LNCAP (cell line): ENCODE measurements at regions not wholly inside any gene's neighbourhood (a gene's known extent, or its start where the extent isn't known, plus 50 kb on each side); places are given as distances from the start of the nearest gene placed in this dataset.
A peak's percentile ranks its signal among the peaks of the same experiment; 100 is the strongest.

Experiments
- TF ChIP-seq, protein P1 (sequence below): fragments of 450-650 bp; IDR thresholded peaks from 2 replicates; pipeline ENCODE4 v1.5.1; 2017; ENCODE audit warnings: mild to moderate bottlenecking

DNA sequence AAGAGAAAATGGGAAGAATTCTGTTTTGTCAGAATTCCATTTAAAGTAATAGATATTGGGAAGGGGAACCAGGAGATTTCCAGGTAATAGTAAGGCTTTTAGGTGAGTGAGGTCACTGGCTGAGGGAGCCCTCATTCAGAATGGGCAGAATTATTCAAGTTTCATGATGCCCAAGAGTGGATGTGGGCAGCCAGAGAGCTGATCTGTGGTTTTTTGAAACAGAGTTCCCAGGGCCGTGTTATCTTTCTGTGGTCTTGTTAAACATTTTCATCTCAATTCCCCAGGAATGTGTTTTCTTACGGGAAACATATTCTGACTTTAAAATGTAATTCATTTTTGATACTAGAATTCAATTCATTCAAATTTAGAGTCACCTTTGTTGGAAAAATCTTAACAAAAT, 182.0 kb upstream of the AADAT start:
- TF ChIP-seq, protein P1, sequence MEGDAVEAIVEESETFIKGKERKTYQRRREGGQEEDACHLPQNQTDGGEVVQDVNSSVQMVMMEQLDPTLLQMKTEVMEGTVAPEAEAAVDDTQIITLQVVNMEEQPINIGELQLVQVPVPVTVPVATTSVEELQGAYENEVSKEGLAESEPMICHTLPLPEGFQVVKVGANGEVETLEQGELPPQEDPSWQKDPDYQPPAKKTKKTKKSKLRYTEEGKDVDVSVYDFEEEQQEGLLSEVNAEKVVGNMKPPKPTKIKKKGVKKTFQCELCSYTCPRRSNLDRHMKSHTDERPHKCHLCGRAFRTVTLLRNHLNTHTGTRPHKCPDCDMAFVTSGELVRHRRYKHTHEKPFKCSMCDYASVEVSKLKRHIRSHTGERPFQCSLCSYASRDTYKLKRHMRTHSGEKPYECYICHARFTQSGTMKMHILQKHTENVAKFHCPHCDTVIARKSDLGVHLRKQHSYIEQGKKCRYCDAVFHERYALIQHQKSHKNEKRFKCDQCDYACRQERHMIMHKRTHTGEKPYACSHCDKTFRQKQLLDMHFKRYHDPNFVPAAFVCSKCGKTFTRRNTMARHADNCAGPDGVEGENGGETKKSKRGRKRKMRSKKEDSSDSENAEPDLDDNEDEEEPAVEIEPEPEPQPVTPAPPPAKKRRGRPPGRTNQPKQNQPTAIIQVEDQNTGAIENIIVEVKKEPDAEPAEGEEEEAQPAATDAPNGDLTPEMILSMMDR, result no peak

DNA sequence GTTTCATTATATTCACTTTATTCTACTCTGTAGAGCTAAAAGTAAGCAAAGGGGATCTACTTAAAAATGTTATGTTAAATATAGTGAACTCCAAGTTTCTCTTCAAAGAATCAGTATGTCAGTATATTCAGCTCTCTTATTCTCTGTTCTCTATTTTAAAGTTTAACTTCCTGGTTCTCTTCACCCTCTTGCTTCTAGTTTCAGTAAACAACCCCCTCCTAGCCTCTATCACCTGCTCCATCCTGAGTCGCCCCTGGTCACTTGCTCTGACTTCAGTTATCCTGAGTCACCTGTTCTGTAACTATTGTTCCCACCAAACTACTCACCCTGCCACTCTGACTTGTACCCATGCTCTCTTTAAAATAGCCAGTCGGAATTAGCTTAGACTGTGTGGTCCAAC, 180.9 kb upstream of the AADAT start:
- TF ChIP-seq, protein P1, result no peak

DNA sequence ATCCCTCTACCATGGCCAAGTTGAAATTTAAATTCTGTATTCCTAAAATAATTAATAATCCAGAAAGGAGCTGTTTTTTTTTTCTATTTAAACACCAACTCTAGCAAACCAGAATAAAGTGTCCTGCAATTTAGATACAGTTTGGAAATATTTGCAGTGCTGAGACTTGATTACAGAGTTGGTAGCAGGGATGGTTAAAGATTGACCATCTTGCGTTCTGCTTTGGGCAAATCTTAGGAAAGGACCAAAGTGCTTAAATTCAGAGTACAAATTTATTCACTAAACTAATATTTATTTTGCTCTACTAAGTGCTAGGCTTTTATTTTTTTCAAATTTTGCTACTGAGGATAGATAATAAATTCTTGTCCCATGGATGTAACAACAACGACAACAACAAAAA, 180.2 kb upstream of the AADAT start:
- TF ChIP-seq, protein P1, result no peak

DNA sequence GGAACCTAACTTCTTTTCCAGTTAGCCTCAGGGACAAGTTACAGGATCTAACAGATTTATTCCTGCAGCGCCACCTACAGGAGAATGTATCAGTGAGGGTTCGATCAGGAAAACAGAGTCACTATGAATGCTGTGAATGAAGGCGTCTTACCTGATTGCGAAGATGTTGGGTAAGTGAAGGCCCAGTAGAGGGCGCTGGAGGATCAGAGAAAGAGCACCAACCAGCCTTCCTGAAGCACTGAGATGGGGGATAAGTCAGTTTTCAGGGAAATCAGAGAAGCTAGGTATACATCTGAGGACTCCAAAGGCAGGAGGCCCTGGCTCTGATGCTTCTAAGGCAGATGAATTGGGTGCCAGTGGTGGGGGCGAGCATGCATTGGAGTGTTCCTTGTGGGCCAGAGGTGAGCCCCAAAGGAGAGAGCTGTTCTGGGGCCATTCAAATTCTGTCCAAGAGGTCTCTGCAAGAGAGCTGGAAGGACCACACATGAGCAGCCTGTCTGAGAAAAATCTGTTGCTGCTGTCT, 169.9 kb upstream of the AADAT start:
- TF ChIP-seq, protein P1, result peak; percentile 91

DNA sequence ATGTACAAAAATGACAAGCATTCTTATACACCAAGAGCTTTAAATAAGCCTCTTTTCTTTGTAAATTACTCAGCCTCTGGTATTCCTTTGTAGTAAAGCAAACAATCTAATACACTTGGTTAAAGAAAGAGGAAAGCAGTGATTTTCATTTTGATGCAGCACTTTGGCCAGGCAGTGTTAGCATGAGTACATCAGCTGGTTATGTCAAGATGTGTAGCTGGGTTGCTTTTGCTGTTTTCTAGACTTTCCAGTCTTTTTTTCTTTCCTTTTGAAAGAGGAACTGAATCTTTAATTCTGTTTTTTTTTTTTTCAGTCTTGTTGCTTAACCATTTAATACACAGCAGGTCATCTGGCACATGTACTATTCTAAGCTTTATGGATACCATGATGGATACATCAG, 167.1 kb upstream of the AADAT start:
- TF ChIP-seq, protein P1, result no peak

DNA sequence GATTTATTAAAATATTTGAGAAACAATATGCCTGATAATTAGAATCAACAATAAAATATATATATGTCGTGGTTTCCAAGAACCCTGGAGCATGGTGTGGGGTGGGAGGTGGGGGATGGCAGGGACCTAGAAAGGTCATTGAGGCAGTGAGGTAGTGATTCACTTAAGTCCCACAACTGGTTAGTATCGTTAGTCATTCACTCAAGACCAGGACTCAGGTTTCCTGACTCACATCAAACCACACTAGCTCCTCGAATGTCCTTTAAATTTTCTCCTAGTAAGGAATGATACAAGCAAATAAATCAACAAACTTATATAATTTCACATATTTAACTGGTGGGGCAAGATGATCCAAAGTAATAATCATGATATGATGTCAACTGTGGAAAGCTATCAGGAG, 158.8 kb upstream of the AADAT start:
- TF ChIP-seq, protein P1, result no peak

DNA sequence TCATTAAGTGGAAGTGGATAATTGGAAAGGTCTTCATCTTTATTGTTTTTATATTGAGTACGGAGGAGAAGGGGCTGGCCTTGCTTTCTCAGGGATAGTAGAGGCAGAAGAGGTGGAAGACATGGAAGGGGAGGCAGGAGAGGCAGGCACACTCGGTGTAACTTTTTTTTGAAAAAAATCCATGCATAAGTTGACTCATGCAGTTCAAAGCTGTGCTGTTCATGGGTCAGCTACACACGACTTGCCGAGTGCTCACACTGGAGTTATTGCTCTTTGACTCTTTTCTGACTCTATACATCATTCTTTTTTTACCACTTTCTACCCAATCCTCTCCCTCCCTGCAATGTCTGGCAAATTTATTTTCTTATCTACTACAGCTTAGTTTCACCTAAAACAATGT, 158.3 kb upstream of the AADAT start:
- TF ChIP-seq, protein P1, result no peak

DNA sequence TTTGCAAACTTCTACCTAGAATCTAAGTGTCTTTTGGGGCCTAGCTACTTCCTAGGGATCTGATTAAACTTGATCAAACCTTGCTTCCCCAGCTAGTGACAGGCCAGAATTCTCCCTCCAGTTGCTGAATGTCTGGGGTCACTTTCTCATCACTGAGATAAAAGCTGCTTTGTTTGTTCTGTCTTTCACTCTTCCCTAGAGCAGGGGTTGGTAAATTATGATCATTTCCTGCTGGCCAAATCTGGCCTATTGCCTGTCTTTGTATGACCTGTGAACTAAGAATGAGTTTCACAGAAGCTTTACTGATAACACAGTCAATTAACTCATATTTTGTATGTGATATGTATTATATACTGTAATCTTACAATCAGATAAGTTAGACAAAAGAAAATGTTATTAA, 157.8 kb upstream of the AADAT start:
- TF ChIP-seq, protein P1, result no peak
